Endothelial cell of umbilical vein (primary cell): ENCODE measurements at regions not wholly inside any gene's neighbourhood (a gene's known extent, or its start where the extent isn't known, plus 50 kb on each side); places are given as distances from the start of the nearest gene placed in this dataset.

Source experiments
- BruUV-seq: library from RNA; stranded (reverse); fragments of 400-500 nt; replicated peaks from 2 replicates; lab custom pipeline; 2021; lab: Mats Ljungman, UMichigan
- CTCF ChIA-PET: fragments of 300-600, 350-600 bp; sonication (Branson Sonifier 250); formaldehyde crosslinking; loops from one replicate; lab custom pipeline; 2021; ENCODE audit warnings: antibody characterized with exemption, inconsistent platforms; lab: Charles Lee
- POLR2A ChIA-PET: fragments of 300-600, 350-600 bp; sonication (Branson Sonifier 250); formaldehyde crosslinking; loops from one replicate; lab custom pipeline; 2021; ENCODE audit warnings: antibody characterized with exemption, inconsistent platforms; lab: Charles Lee
- DNase-seq: peaks from one replicate; pipeline ENCODE4 v3.0.0-alpha.2; 2011; ENCODE audit warnings: low read depth, low spot score
- FAIRE-seq: peaks from 2 replicates; lab custom pipeline; 2011; peaks lifted over from hg19 to GRCh38; lab: Jason Lieb, UNC
- H2AFZ ChIP-seq: 2 replicates; pipeline ENCODE4 v1.6.0; 2012; ENCODE audit warnings: low read depth, low read length, control low read depth, inconsistent platforms
- H3K27ac ChIP-seq: 2 replicates; pipeline ENCODE4 v1.5.1; 2011; ENCODE audit warnings: low read depth, mild to moderate bottlenecking, control low read depth, low read length, moderate library complexity; ENCODE audit not compliant: insufficient read depth
- H3K27me3 ChIP-seq, 2 experiments: 2 replicates each; pipeline versions ENCODE4 v1.6.0 to v1.6.1; 2011; ENCODE audit warnings: low read length in 2 of 2, mixed read lengths in 1 of 2; ENCODE audit not compliant: control insufficient read depth in 2 of 2, insufficient read depth in 2 of 2
- H3K36me3 ChIP-seq, 2 experiments: 2 replicates in 1 of 2; 3 replicates in 1 of 2; pipeline ENCODE4 v1.5.1; 2011; ENCODE audit warnings: low read length in 2 of 2, mild to moderate bottlenecking in 1 of 2, moderate library complexity in 1 of 2; ENCODE audit not compliant: control insufficient read depth in 2 of 2, insufficient read depth in 2 of 2; ENCODE audit errors: extremely low read depth in 1 of 2
- H3K4me1 ChIP-seq: 3 replicates; pipeline ENCODE4 v1.5.1; 2011; ENCODE audit warnings: mild to moderate bottlenecking, low read length; ENCODE audit not compliant: control insufficient read depth, insufficient read depth; ENCODE audit errors: extremely low read depth
- H3K4me2 ChIP-seq: 2 replicates; pipeline ENCODE4 v1.6.1; 2011; ENCODE audit warnings: low read length, control low read depth, mixed read lengths; ENCODE audit not compliant: insufficient read depth
- H3K4me3 ChIP-seq, 3 experiments: fragments of 200-600 bp in 1 of 3; sonication (generic), shearing (Covaris generic) in 1 of 3; replicated peaks in 1 of 3; 2 replicates each; pipeline ENCODE4 v1.5.1; 2011 to 2016; ENCODE audit warnings: control low read depth in 3 of 3, low read length in 3 of 3, mild to moderate bottlenecking in 2 of 3, inconsistent platforms in 1 of 3, low read depth in 1 of 3, moderate library complexity in 1 of 3; ENCODE audit not compliant: insufficient read depth in 1 of 3
- H3K79me2 ChIP-seq: 2 replicates; pipeline ENCODE4 v1.6.0; 2012; ENCODE audit warnings: low read length, inconsistent platforms; ENCODE audit not compliant: control insufficient read depth, insufficient read depth
- H3K9ac ChIP-seq: replicated peaks from 2 replicates; pipeline ENCODE3; 2011; ENCODE audit warnings: low read length, control low read depth; ENCODE audit not compliant: insufficient read depth; ENCODE audit errors: extremely low read depth
- H3K9me1 ChIP-seq: replicated peaks from 3 replicates; pipeline ENCODE4 v1.6.0; 2011; ENCODE audit warnings: mild to moderate bottlenecking, low read length; ENCODE audit not compliant: control insufficient read depth, insufficient read depth; ENCODE audit errors: extremely low read depth
- H3K9me3 ChIP-seq: replicated peaks from 2 replicates; pipeline ENCODE4 v1.5.1; 2012; ENCODE audit warnings: low read length, inconsistent platforms; ENCODE audit not compliant: control insufficient read depth, insufficient read depth
- H4K20me1 ChIP-seq: replicated peaks from 2 replicates; pipeline ENCODE3; 2011; ENCODE audit warnings: mild to moderate bottlenecking, low read length; ENCODE audit not compliant: control insufficient read depth, insufficient read depth; ENCODE audit errors: extremely low read depth
- EZH2 ChIP-seq: IDR thresholded peaks from 2 replicates; pipeline ENCODE4 v1.6.1; 2012; ENCODE audit warnings: borderline replicate concordance, low read depth, mild to moderate bottlenecking, moderate library complexity, low read length, inconsistent platforms; ENCODE audit not compliant: severe bottlenecking
- FOS ChIP-seq: IDR thresholded peaks from 2 replicates; pipeline ENCODE4 v1.6.1; 2011; ENCODE audit warnings: mild to moderate bottlenecking, low read length, moderate library complexity, borderline replicate concordance; ENCODE audit not compliant: insufficient read depth
- GATA2 ChIP-seq: IDR thresholded peaks from 2 replicates; pipeline ENCODE4 v1.7.0; 2011; ENCODE audit warnings: low read depth, mild to moderate bottlenecking, moderate library complexity, mixed read lengths, low read length; ENCODE audit not compliant: insufficient read length, insufficient read depth
- JUN ChIP-seq: IDR thresholded peaks from 2 replicates; pipeline ENCODE4 v1.6.1; 2011; ENCODE audit warnings: borderline replicate concordance, low read depth; ENCODE audit not compliant: insufficient read length, insufficient read depth
- MYC ChIP-seq: IDR thresholded peaks from one replicate; pipeline ENCODE4 v1.6.1; 2011; ENCODE audit warnings: mild to moderate bottlenecking, low read depth, low read length
- POLR2A ChIP-seq: IDR thresholded peaks from 2 replicates; pipeline ENCODE4 v1.6.1; 2012; ENCODE audit warnings: low read depth, mild to moderate bottlenecking, control low read depth, low read length
- POLR2AphosphoS5 ChIP-seq: IDR thresholded peaks from 2 replicates; pipeline ENCODE4 v1.6.1; 2012; ENCODE audit warnings: low read depth, mild to moderate bottlenecking, control low read depth, low read length, moderate library complexity; ENCODE audit not compliant: insufficient read depth
- dilution Hi-C: fragments of 300-500 bp; cut with MboI; formaldehyde crosslinking; loops from one replicate; pipeline ENCODE4 v1.15.0; 2019; ENCODE audit warnings: low sequenced_read_pairs; ENCODE audit not compliant: extremely low pct_ligation_motif_present
- intact Hi-C: fragments of 100-400 bp; cut with micrococcal nuclease; formaldehyde crosslinking; loops from one replicate; pipeline ENCODE4 v1.10.0; 2022
- TF ChIP-seq, protein P1 (sequence below), 2 donors: IDR thresholded peaks; 1 replicate in 1 of 2; 2 replicates in 1 of 2; pipeline ENCODE4 v1.5.1; 2011; ENCODE audit warnings: low read length in 2 of 2, mild to moderate bottlenecking in 2 of 2, moderate library complexity in 2 of 2, control low read depth in 1 of 2, inconsistent platforms in 1 of 2, low read depth in 1 of 2; ENCODE audit not compliant: insufficient read depth in 1 of 2; ENCODE audit errors: extremely low read depth in 1 of 2
- TF ChIP-seq, protein P2 (sequence below): IDR thresholded peaks from 2 replicates; pipeline ENCODE4 v1.6.1; 2011; ENCODE audit not compliant: insufficient read depth, insufficient read length

DNA sequence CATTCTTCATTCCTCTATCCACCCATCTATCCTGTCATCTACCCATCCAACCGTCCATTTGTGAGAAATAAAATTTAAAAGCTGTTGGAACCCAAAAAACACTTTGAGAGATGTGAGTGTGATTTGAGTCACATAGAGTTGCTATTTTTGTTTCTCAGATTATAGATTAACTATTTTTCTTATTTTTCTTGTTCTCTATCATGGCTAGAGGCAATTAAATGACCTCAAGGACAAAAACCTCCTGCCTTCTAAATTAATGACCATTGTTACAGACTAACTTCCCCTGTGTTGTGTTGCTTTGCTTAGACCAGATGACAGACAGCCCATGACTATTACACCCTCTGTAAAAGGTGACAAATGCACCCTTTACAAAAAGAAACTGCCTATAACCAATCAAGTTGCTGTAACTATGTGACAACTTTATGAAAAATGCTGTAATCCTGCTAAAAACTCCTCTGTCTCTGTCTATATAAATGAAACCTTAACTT is 207.9 kb upstream of the CXCR4 start:
- Histone ChIP-seq H4K20me1 (no peaks in the 10 kb centered on the region), H3K9ac (no peak overlapping the region), H3K4me2 (no peak overlapping the region), H2AFZ (no peak overlapping the region), H3K4me1 (no peaks in the 10 kb centered on the region), H3K79me2 (no peaks in the 10 kb centered on the region), H3K9me3 (no peaks in the 10 kb centered on the region), H3K27ac (no peak overlapping the region), H3K4me3 (no peak overlapping the region), H3K27me3 (no peaks in the 10 kb centered on the region), H3K36me3 (no peaks in the 10 kb centered on the region), H3K9me1 (no peaks in the 10 kb centered on the region)
- intact Hi-C loops, result no loop called here
- no TSS peak for BruUV-seq
- DNase-seq, result no peak
- TF ChIP-seq FOS (no peak), POLR2A (no peak), JUN (no peak), EZH2 (no peak), POLR2AphosphoS5 (no peak), MYC (no peak), GATA2 (no peak)
- TF ChIP-seq, protein P1, sequence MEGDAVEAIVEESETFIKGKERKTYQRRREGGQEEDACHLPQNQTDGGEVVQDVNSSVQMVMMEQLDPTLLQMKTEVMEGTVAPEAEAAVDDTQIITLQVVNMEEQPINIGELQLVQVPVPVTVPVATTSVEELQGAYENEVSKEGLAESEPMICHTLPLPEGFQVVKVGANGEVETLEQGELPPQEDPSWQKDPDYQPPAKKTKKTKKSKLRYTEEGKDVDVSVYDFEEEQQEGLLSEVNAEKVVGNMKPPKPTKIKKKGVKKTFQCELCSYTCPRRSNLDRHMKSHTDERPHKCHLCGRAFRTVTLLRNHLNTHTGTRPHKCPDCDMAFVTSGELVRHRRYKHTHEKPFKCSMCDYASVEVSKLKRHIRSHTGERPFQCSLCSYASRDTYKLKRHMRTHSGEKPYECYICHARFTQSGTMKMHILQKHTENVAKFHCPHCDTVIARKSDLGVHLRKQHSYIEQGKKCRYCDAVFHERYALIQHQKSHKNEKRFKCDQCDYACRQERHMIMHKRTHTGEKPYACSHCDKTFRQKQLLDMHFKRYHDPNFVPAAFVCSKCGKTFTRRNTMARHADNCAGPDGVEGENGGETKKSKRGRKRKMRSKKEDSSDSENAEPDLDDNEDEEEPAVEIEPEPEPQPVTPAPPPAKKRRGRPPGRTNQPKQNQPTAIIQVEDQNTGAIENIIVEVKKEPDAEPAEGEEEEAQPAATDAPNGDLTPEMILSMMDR (IDR thresholded peaks at IDR 0.05; ENCODE audit: extremely low read depth in 1 of 2, insufficient read depth in 1 of 2, low read depth in 1 of 2, low read length in 2 of 2), result no peak
- TF ChIP-seq, protein P2, sequence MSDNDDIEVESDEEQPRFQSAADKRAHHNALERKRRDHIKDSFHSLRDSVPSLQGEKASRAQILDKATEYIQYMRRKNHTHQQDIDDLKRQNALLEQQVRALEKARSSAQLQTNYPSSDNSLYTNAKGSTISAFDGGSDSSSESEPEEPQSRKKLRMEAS, result no peak
- CTCF ChIA-PET, result no interaction called here
- FAIRE-seq, result no peak
- POLR2A ChIA-PET, result no interaction called here
- dilution Hi-C loops, result no loop called here
